Parathyroid adenoma (tissue), 2 donors: ENCODE measurements at regions not wholly inside any gene's neighbourhood (a gene's known extent, or its start where the extent isn't known, plus 50 kb on each side); places are given as distances from the start of the nearest gene placed in this dataset.

Experiments
- H2AFZ ChIP-seq: fragments of 300-600 bp; sonication (generic); one replicate; pipeline ENCODE4 v1.7.0; 2017; ENCODE audit warnings: antibody characterized with exemption, mild to moderate bottlenecking
- H3K27ac ChIP-seq: fragments of 300-600 bp; sonication (generic); one replicate; pipeline ENCODE4 v1.7.0; 2017
- H3K27me3 ChIP-seq: fragments of 300-600 bp; sonication (generic); one replicate; pipeline ENCODE4 v1.7.0; 2017; ENCODE audit warnings: low read length; ENCODE audit not compliant: control insufficient read depth, insufficient read depth
- H3K36me3 ChIP-seq: fragments of 300-600 bp; sonication (generic); one replicate; pipeline ENCODE4 v1.7.0; 2017; ENCODE audit warnings: low read length; ENCODE audit not compliant: control insufficient read depth, insufficient read depth
- H3K4me1 ChIP-seq: fragments of 300-600 bp; sonication (generic); one replicate; pipeline ENCODE4 v1.7.0; 2017; ENCODE audit warnings: control low read depth
- H3K4me2 ChIP-seq: fragments of 300-600 bp; sonication (generic); one replicate; pipeline ENCODE4 v1.7.0; 2017; ENCODE audit warnings: low read length
- H3K4me3 ChIP-seq: fragments of 300-600 bp; sonication (generic); one replicate; pipeline ENCODE4 v1.7.0; 2017; ENCODE audit warnings: low read depth, low read length
- H3K79me2 ChIP-seq: fragments of 300-600 bp; sonication (generic); one replicate; pipeline ENCODE4 v1.7.0; 2017; ENCODE audit warnings: control low read depth
- H3K9ac ChIP-seq: fragments of 300-600 bp; sonication (generic); one replicate; pipeline ENCODE4 v1.7.0; 2017; ENCODE audit warnings: mild to moderate bottlenecking
- H3K9me3 ChIP-seq: fragments of 300-600 bp; sonication (generic); one replicate; pipeline ENCODE4 v1.7.0; 2017; ENCODE audit warnings: low read length; ENCODE audit not compliant: control insufficient read depth
- TF ChIP-seq, protein P1 (sequence below): fragments of 300-600 bp; sonication (generic); IDR thresholded peaks from one replicate; pipeline ENCODE4 v1.7.0; 2017; ENCODE audit warnings: antibody characterized with exemption, mild to moderate bottlenecking
- donor health status: primary hyperparathyroidism.

DNA sequence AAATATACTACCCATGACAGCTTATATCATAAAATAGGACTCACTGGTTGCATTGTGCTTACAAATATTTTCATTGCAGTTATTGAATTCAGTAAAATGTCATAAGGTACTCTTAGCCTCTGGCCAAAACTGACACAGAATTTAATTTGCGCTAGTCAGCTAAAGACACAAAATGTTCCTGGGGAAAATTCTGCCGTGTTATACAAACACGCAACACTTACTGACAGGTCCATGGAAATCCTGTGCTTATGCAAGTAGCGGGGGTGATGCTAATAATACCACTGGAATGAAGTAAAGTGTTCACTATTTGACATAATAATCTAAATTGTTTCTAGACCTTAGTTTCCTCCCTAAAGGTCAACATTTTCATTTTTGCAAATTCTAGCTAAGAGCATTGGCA is 354.4 kb upstream of the RSPO3 start:
- H3K4me1 ChIP-seq = no peaks in the 10 kb centered on the region
- H3K9ac ChIP-seq = no peak overlapping the region
- H3K79me2 ChIP-seq = no peaks in the 10 kb centered on the region
- no peak overlapping the region for H3K27ac ChIP-seq
- H2AFZ ChIP-seq = no peak overlapping the region
- no peaks in the 10 kb centered on the region for H3K27me3 ChIP-seq
- TF ChIP-seq, protein P1, sequence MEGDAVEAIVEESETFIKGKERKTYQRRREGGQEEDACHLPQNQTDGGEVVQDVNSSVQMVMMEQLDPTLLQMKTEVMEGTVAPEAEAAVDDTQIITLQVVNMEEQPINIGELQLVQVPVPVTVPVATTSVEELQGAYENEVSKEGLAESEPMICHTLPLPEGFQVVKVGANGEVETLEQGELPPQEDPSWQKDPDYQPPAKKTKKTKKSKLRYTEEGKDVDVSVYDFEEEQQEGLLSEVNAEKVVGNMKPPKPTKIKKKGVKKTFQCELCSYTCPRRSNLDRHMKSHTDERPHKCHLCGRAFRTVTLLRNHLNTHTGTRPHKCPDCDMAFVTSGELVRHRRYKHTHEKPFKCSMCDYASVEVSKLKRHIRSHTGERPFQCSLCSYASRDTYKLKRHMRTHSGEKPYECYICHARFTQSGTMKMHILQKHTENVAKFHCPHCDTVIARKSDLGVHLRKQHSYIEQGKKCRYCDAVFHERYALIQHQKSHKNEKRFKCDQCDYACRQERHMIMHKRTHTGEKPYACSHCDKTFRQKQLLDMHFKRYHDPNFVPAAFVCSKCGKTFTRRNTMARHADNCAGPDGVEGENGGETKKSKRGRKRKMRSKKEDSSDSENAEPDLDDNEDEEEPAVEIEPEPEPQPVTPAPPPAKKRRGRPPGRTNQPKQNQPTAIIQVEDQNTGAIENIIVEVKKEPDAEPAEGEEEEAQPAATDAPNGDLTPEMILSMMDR = no peak
- no peaks in the 10 kb centered on the region for H3K36me3 ChIP-seq
- no peak overlapping the region for H3K4me2 ChIP-seq
- no peak overlapping the region for H3K4me3 ChIP-seq
- H3K9me3 ChIP-seq = no peaks in the 10 kb centered on the region

DNA sequence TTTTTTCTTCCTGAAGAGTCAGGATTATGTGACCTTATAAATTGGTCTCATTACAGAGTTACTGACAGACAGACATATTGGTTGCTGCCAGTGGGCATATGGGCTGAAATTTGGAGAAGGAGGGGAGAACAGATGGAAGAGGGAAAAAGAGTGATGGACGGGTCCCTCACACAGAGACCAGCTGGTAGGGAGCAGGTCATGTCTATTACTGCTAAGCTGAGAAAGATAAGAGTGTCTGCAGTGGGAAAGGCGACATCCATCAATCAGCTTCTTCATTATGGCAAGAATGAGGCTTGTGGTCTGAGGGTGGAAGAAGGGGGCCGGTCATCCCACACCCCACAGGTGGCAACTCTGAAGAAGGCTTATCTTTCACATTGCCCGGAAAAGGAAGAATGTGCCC is 353.8 kb upstream of the RSPO3 start:
- no peak overlapping the region for H3K9ac ChIP-seq
- H3K4me1 ChIP-seq = no peaks in the 10 kb centered on the region
- no peaks in the 10 kb centered on the region for H3K9me3 ChIP-seq
- H3K36me3 ChIP-seq = no peaks in the 10 kb centered on the region
- H3K27ac ChIP-seq = no peak overlapping the region
- no peaks in the 10 kb centered on the region for H3K27me3 ChIP-seq
- TF ChIP-seq, protein P1 = no peak
- no peaks in the 10 kb centered on the region for H3K79me2 ChIP-seq
- H3K4me2 ChIP-seq = no peak overlapping the region
- H3K4me3 ChIP-seq = no peak overlapping the region
- no peak overlapping the region for H2AFZ ChIP-seq

DNA sequence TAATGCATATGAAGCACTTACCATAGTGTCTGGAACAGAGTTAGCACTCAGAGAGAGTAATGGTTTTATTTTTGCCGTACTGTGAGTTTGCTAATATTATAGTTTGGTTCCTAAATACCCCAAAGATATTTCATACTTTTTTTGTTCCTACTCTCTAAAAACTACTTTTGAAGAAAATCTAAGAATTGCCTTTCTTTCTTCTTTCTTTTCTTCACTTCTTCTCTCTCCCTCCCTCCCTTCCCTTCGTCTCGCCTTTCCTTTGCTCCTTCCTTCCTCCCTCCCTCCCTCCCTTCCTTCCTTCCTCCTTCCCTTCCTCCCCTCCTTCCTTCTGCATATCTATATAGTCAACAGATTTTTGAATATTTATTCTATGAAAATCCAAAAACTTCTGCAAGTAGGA is 351.7 kb upstream of the RSPO3 start:
- Histone ChIP-seq H3K4me2 (no peak overlapping the region), H2AFZ (no peak overlapping the region), H3K27me3 (no peaks in the 10 kb centered on the region), H3K4me1 (no peaks in the 10 kb centered on the region), H3K27ac (no peak overlapping the region), H3K36me3 (no peaks in the 10 kb centered on the region), H3K79me2 (no peaks in the 10 kb centered on the region), H3K9ac (no peak overlapping the region), H3K4me3 (no peak overlapping the region), H3K9me3 (no peaks in the 10 kb centered on the region)
- TF ChIP-seq, protein P1 = no peak

DNA sequence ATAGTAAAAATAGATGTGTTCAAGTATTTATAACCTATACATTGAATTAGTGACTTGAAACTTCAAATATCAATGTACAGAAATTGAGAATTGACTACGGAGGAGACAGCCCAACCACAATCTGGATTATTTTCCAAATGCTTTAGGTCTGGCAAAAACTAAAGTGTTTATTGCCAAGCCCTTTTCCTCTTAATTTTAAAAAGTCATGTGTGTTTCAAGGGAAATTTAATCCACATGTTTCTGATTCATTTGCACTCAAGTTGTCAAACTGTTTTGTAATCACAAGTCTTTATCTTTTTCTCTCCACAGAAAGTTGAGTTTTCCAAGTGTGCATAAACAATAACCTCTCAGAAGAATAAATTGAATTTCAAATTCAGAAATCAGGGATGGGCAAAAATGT is 350.8 kb upstream of the RSPO3 start:
- no peaks in the 10 kb centered on the region for H3K27me3 ChIP-seq
- H2AFZ ChIP-seq = no peak overlapping the region
- no peaks in the 10 kb centered on the region for H3K4me1 ChIP-seq
- TF ChIP-seq, protein P1 = no peak
- no peak overlapping the region for H3K4me3 ChIP-seq
- H3K9me3 ChIP-seq = no peaks in the 10 kb centered on the region
- no peaks in the 10 kb centered on the region for H3K36me3 ChIP-seq
- no peak overlapping the region for H3K9ac ChIP-seq
- no peaks in the 10 kb centered on the region for H3K79me2 ChIP-seq
- no peak overlapping the region for H3K27ac ChIP-seq
- no peak overlapping the region for H3K4me2 ChIP-seq

DNA sequence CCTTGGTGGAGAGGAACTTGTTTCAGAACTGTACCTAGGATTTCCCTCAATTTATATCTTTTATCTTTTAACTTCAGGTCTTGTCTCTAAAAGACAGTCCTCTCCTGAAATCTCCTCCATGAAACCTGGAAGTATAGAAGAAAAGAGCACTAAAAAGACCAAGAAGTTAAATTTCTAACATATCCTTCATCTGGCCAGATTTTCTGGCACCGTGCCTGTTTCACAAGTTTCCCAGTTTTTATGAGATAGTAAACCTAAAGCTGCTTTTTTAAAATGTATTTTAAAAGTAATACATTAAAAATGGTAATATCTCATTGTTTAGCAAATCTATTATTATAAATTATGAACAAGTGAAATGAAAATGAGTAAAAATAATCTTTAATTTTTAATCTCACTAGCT is 348.3 kb upstream of the RSPO3 start:
- no peak overlapping the region for H3K27ac ChIP-seq
- H3K4me2 ChIP-seq = no peak overlapping the region
- no peak overlapping the region for H3K4me3 ChIP-seq
- H3K36me3 ChIP-seq = no peaks in the 10 kb centered on the region
- H3K79me2 ChIP-seq = no peaks in the 10 kb centered on the region
- H3K27me3 ChIP-seq = no peaks in the 10 kb centered on the region
- H3K9ac ChIP-seq = no peak overlapping the region
- no peaks in the 10 kb centered on the region for H3K4me1 ChIP-seq
- no peak overlapping the region for H2AFZ ChIP-seq
- H3K9me3 ChIP-seq = no peaks in the 10 kb centered on the region
- TF ChIP-seq, protein P1 = no peak
